ENCODE measurements at regions not wholly inside any gene's neighbourhood (a gene's known extent, or its start where the extent isn't known, plus 50 kb on each side); places are given as distances from the start of the nearest gene placed in this dataset.

DNA sequence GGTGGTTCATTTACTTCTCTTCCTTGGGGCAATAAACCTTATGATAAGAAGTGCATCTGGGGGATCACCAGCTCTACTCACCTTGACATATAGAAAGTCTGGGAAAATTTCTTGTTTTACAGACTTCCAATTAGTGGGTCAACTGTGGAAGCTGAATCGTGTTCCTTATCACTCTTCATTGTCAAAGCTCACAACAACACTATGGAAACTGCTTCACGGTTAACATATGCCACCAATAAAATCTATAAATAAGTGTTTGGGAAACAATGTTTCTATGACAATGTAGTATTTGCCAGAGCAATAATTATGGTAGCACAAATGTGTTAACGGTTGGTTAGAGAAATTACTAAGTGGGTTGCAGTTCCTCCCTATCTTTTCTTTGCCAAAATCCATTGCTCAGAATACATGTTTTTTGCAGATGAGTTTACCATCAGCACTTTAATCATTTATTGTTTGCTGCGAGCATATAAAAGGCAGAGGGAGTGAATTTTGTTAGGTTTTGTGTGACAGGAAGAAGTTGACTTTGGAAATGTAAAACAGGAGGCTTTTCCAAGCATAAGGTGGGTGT is 321.8 kb downstream of the RFC3 start:
- no peak overlapping the region for H2BK120ac ChIP-seq (ENCODE audit: low read depth, low read length)
- H3K23ac ChIP-seq (ENCODE audit: low read depth, low read length), result no peak overlapping the region
- in situ Hi-C loops (cut with MboI; ENCODE audit: low sequenced_read_pairs) (no loop called here), intact Hi-C loops (cut with micrococcal nuclease) (no loop called here), dilution Hi-C loops (cut with HindIII; ENCODE audit: low sequenced_read_pairs, unreplicated experiment) (no loop called here)
- H3K9me1 ChIP-seq (ENCODE audit: insufficient read depth, low read length), result no peaks in the 10 kb centered on the region
- H3K18ac ChIP-seq (ENCODE audit: low read depth, low read length), result no peak overlapping the region
- TF ChIP-seq BHLHE40 (IDR thresholded peaks at IDR 0.05; ENCODE audit: low read depth, low read length) (no peak), FOS (IDR thresholded peaks at IDR 0.05; ENCODE audit: low read depth, low read length) (no peak), POLR2A (IDR thresholded peaks at IDR 0.05; ENCODE audit: low read depth, low read length) (no peak), RCOR1 (IDR thresholded peaks at IDR 0.05; ENCODE audit: insufficient replicate concordance, low read length) (no peak), MXI1 (IDR thresholded peaks at IDR 0.05; ENCODE audit: borderline replicate concordance, low read depth, low read length) (no peak), CHD1 (IDR thresholded peaks at IDR 0.05; ENCODE audit: low read depth, low read length) (no peak), RAD21 (IDR thresholded peaks at IDR 0.05; ENCODE audit: low read length) (no peak), SMC3 (IDR thresholded peaks at IDR 0.05; ENCODE audit: low read depth, low read length) (no peak), RFX5 (IDR thresholded peaks at IDR 0.05; ENCODE audit: low read depth, low read length) (no peak), CEBPB (IDR thresholded peaks at IDR 0.05; ENCODE audit: low read depth, low read length) (no peak)
- TF ChIP-seq, protein P1, sequence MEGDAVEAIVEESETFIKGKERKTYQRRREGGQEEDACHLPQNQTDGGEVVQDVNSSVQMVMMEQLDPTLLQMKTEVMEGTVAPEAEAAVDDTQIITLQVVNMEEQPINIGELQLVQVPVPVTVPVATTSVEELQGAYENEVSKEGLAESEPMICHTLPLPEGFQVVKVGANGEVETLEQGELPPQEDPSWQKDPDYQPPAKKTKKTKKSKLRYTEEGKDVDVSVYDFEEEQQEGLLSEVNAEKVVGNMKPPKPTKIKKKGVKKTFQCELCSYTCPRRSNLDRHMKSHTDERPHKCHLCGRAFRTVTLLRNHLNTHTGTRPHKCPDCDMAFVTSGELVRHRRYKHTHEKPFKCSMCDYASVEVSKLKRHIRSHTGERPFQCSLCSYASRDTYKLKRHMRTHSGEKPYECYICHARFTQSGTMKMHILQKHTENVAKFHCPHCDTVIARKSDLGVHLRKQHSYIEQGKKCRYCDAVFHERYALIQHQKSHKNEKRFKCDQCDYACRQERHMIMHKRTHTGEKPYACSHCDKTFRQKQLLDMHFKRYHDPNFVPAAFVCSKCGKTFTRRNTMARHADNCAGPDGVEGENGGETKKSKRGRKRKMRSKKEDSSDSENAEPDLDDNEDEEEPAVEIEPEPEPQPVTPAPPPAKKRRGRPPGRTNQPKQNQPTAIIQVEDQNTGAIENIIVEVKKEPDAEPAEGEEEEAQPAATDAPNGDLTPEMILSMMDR (conservative IDR thresholded peaks at IDR 0.05; ENCODE audit: low read depth, low read length), result no peak
- TF ChIP-seq, protein P2, sequence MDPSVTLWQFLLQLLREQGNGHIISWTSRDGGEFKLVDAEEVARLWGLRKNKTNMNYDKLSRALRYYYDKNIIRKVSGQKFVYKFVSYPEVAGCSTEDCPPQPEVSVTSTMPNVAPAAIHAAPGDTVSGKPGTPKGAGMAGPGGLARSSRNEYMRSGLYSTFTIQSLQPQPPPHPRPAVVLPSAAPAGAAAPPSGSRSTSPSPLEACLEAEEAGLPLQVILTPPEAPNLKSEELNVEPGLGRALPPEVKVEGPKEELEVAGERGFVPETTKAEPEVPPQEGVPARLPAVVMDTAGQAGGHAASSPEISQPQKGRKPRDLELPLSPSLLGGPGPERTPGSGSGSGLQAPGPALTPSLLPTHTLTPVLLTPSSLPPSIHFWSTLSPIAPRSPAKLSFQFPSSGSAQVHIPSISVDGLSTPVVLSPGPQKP (IDR thresholded peaks at IDR 0.05; ENCODE audit: borderline replicate concordance, low read depth, low read length), result no peak
- no peak overlapping the region for H2BK15ac ChIP-seq (ENCODE audit: low read depth, low read length)
- POLR2A ChIA-PET (ENCODE audit: unreplicated experiment), result no interaction called here
- H2BK5ac ChIP-seq (ENCODE audit: low read depth, low read length, poor library complexity, severe bottlenecking), result no peak overlapping the region
- H2AK9ac ChIP-seq (replicated peaks; ENCODE audit: low read depth, low read length, poor library complexity), result no peak overlapping the region
- no peaks in the 10 kb centered on the region for H3K4me1 ChIP-seq (ENCODE audit: control insufficient read depth, insufficient read depth, low read length)
- WGBS, 2 experiments (ENCODE audit: extremely low coverage in 2 of 2, insufficient read length in 1 of 2), result no CpG with 5 or more reads among the region's 4 CpGs
- DNase-seq (no peak), ATAC-seq (ENCODE audit: low read depth) (no peak)
- H4K20me1 ChIP-seq (ENCODE audit: insufficient read depth, low read length), result no peaks in the 10 kb centered on the region
- no peak overlapping the region for H3K27ac ChIP-seq (ENCODE audit: insufficient read depth, low read length)
- H4K91ac ChIP-seq (ENCODE audit: insufficient read depth, low read depth, low read length), result no peak overlapping the region
- H3K14ac ChIP-seq (replicated peaks; ENCODE audit: low read depth, low read length), result no peak overlapping the region
- no peak overlapping the region for H2AFZ ChIP-seq (replicated peaks; ENCODE audit: low read length, poor library complexity)
- H4K5ac ChIP-seq (ENCODE audit: low read depth, low read length), result no peak overlapping the region
- no peak overlapping the region for H3K9ac ChIP-seq (ENCODE audit: low read depth, low read length)
- H3K4ac ChIP-seq (ENCODE audit: low read depth, low read length), result no peak overlapping the region
- H3K36me3 ChIP-seq (ENCODE audit: control insufficient read depth, insufficient read depth, low read length), result no peaks in the 10 kb centered on the region
- peaks cover 2% of the 10 kb centered on the region; the same call in 1 of the 2 replicates for H3K9me3 ChIP-seq (ENCODE audit: control insufficient read depth, insufficient read depth, low read length)
- H3K79me1 ChIP-seq (ENCODE audit: low read depth in 1 of 2, low read length in 2 of 2), result no peaks in the 10 kb centered on the region
- no peak overlapping the region for H3K4me3 ChIP-seq (ENCODE audit: insufficient read depth, low read depth, low read length)
- BruUV-seq (replicated peaks), result no TSS peak
- H4K8ac ChIP-seq (ENCODE audit: low read depth in 2 of 2, low read length in 2 of 2), result no peak overlapping the region
- H2AK5ac ChIP-seq (ENCODE audit: low read depth, low read length), result no peak overlapping the region
- H3K27me3 ChIP-seq (ENCODE audit: control insufficient read depth, insufficient read depth, low read length), result no peaks in the 10 kb centered on the region; the same call in none of the 2 replicates
- no peak overlapping the region for H3K4me2 ChIP-seq (ENCODE audit: low read depth, low read length)
- no peak overlapping the region for H2BK20ac ChIP-seq (ENCODE audit: low read depth, low read length)
- no peak overlapping the region for H3K56ac ChIP-seq (ENCODE audit: extremely low read depth, insufficient read depth, low read length)
- CTCF ChIA-PET, result no interaction called here

Data from IMR-90 (cell line).